Stimulated activated CD8-positive, alpha-beta memory T cell treated with anti-CD3 and anti-CD28 coated beads, Interleukin-7, amount 100 ng/mL, for 4 hours (primary cell): ENCODE measurements at regions not wholly inside any gene's neighbourhood (a gene's known extent, or its start where the extent isn't known, plus 50 kb on each side); places are given as distances from the start of the nearest gene placed in this dataset.

ENCODE experiments used
- DNase-seq, 2 donors: peaks; one replicate each; pipeline ENCODE4 v3.0.0-alpha.2; 2020; ENCODE audit warnings: low read depth in 2 of 2

- no peak for DNase-seq
These were observed 698.8 kb downstream of the KCNJ2 start for GRCh38 chr17:70868149-70868548.

GRCh38 chr17:70869402-70870085 lies 700.2 kb downstream of the KCNJ2 start:
- no peak for DNase-seq

GRCh38 chr17:70871180-70871818 lies 702.0 kb downstream of the KCNJ2 start:
- no peak for DNase-seq

- DNase-seq, result no peak
These were observed 702.8 kb downstream of the KCNJ2 start for GRCh38 chr17:70872103-70872502.

GRCh38 chr17:70875729-70876310 lies 706.5 kb downstream of the KCNJ2 start:
- no peak for DNase-seq

GRCh38 chr17:70878879-70879278 lies 709.5 kb downstream of the KCNJ2 start:
- no peak for DNase-seq

GRCh38 chr17:70879401-70879800 lies 710.1 kb downstream of the KCNJ2 start:
- no peak for DNase-seq

GRCh38 chr17:70881093-70881492 lies 711.8 kb downstream of the KCNJ2 start:
- DNase-seq, result no peak

- DNase-seq, result no peak
These were observed 713.2 kb downstream of the KCNJ2 start for GRCh38 chr17:70882504-70882903.

- no peak for DNase-seq
These were observed 717.3 kb downstream of the KCNJ2 start for GRCh38 chr17:70886648-70887047.

GRCh38 chr17:70888324-70888723 lies 719.0 kb downstream of the KCNJ2 start:
- no peak for DNase-seq

GRCh38 chr17:70891306-70891705 lies 722.0 kb downstream of the KCNJ2 start:
- no peak for DNase-seq

GRCh38 chr17:70892527-70892926 lies 723.2 kb downstream of the KCNJ2 start:
- DNase-seq, result no peak

GRCh38 chr17:70896843-70897242 lies 727.5 kb downstream of the KCNJ2 start:
- DNase-seq, result no peak

- DNase-seq, result no peak
These were observed 728.1 kb downstream of the KCNJ2 start for GRCh38 chr17:70897446-70897845.

GRCh38 chr17:70901870-70902269 lies 732.5 kb downstream of the KCNJ2 start:
- DNase-seq, result no peak

GRCh38 chr17:70905796-70906195 lies 736.5 kb downstream of the KCNJ2 start:
- no peak for DNase-seq

GRCh38 chr17:70906808-70907207 lies 737.5 kb downstream of the KCNJ2 start:
- no peak for DNase-seq

GRCh38 chr17:70912716-70913485 lies 743.6 kb downstream of the KCNJ2 start:
- no peak for DNase-seq

GRCh38 chr17:70916469-70916868 lies 747.1 kb downstream of the KCNJ2 start:
- DNase-seq, result no peak

GRCh38 chr17:70919241-70919640 lies 749.9 kb downstream of the KCNJ2 start:
- no peak for DNase-seq

GRCh38 chr17:70920416-70920815 lies 751.1 kb downstream of the KCNJ2 start:
- DNase-seq, result no peak

- DNase-seq, result no peak
These were observed 752.9 kb downstream of the KCNJ2 start for GRCh38 chr17:70922268-70922667.
